Esophagus squamous epithelium (tissue), 4 donors: ENCODE measurements at regions not wholly inside any gene's neighbourhood (a gene's known extent, or its start where the extent isn't known, plus 50 kb on each side); places are given as distances from the start of the nearest gene placed in this dataset.

Experiments
- CTCF ChIP-seq, 6 experiments: fragments of 450-650 bp in 4 of 6; fragments of 200-600 bp in 2 of 6; sonication (generic) in 2 of 6; IDR thresholded peaks; one replicate each; pipeline ENCODE4 v1.5.1; 2016 to 2019; ENCODE audit warnings: antibody characterized with exemption in 6 of 6, mild to moderate bottlenecking in 4 of 6, moderate library complexity in 4 of 6
- POLR2A ChIP-seq, 4 donors: fragments of 450-650 bp; IDR thresholded peaks; one replicate each; pipeline ENCODE4 v1.6.1; 2017; ENCODE audit warnings: antibody characterized with exemption in 4 of 4, mild to moderate bottlenecking in 4 of 4, moderate library complexity in 3 of 4

GRCh38 chr22:23453277-23453676 lies 126.8 kb downstream of the IGLL1 start:
- TF ChIP-seq CTCF (IDR thresholded peaks at IDR 0.05) (no peak), POLR2A (IDR thresholded peaks at IDR 0.05) (no peak)
